ENCODE measurements at regions not wholly inside any gene's neighbourhood (a gene's known extent, or its start where the extent isn't known, plus 50 kb on each side); places are given as distances from the start of the nearest gene placed in this dataset.

GRCh38 chr6:120111001-120111400, 761.4 kb upstream of the MAN1A1 start:
- TF ChIP-seq CTCF (IDR thresholded peaks at IDR 0.05; ENCODE audit: low read depth, low read length), result no peak
- TF ChIP-seq EZH2phosphoT487 (IDR thresholded peaks at IDR 0.05; ENCODE audit: low read depth), result no peak
